ENCODE measurements at regions not wholly inside any gene's neighbourhood (a gene's known extent, or its start where the extent isn't known, plus 50 kb on each side); places are given as distances from the start of the nearest gene placed in this dataset.

GRCh38 chr6:71028877-71029252, 72.0 kb upstream of the B3GAT2 start:
- no peaks in the 10 kb centered on the region for H3K4me1 ChIP-seq
- H3K36me3 ChIP-seq, result no peaks in the 10 kb centered on the region
- H3K27ac ChIP-seq, result no peak overlapping the region
- H3K27me3 ChIP-seq, result no peaks in the 10 kb centered on the region
- DNase-seq (no peak), ATAC-seq (no peak)
- no peak overlapping the region for H3K4me3 ChIP-seq
- in situ Hi-C loops (cut with MboI; ENCODE audit: low sequenced_read_pairs in 4 of 4) (no loop called here), intact Hi-C loops (cut with DNase I; ENCODE audit: low total_unique reads) (no loop called here)
- no peaks in the 10 kb centered on the region for H3K9me3 ChIP-seq
- TF ChIP-seq CTCF (IDR thresholded peaks at IDR 0.05 in 4 of 5, conservative IDR thresholded peaks at IDR 0.05 in 1 of 5) (no peak), POLR2A (IDR thresholded peaks at IDR 0.05) (no peak)

- intact Hi-C loops (cut with DNase I; ENCODE audit: low total_unique reads), result no loop called here
- no peak for DNase-seq
Observed at GRCh38 chr6:71029555-71029954, 72.7 kb upstream of the B3GAT2 start.

GRCh38 chr6:71031912-71032311, 75.1 kb upstream of the B3GAT2 start:
- intact Hi-C loops (cut with DNase I; ENCODE audit: low total_unique reads) (no loop called here), in situ Hi-C loops (cut with MboI; ENCODE audit: low sequenced_read_pairs in 4 of 4) (no loop called here)
- no peak overlapping the region for H3K4me3 ChIP-seq
- no peak overlapping the region for H3K27ac ChIP-seq
- no peaks in the 10 kb centered on the region for H3K27me3 ChIP-seq
- no peaks in the 10 kb centered on the region for H3K36me3 ChIP-seq
- no peaks in the 10 kb centered on the region for H3K4me1 ChIP-seq
- TF ChIP-seq CTCF (IDR thresholded peaks at IDR 0.05 in 4 of 5, conservative IDR thresholded peaks at IDR 0.05 in 1 of 5) (no peak), POLR2A (IDR thresholded peaks at IDR 0.05) (no peak)
- H3K9me3 ChIP-seq, result no peaks in the 10 kb centered on the region
- no peak for DNase-seq
- ATAC-seq, result no peak

More at GRCh38 chr6:71029555-71029954, 72.7 kb upstream of the B3GAT2 start:
- Histone ChIP-seq H3K36me3 (no peaks in the 10 kb centered on the region), H3K27me3 (no peaks in the 10 kb centered on the region), H3K4me1 (no peaks in the 10 kb centered on the region), H3K4me3 (no peak overlapping the region), H3K9me3 (no peaks in the 10 kb centered on the region), H3K27ac (no peak overlapping the region)
- ATAC-seq, result no peak
- TF ChIP-seq CTCF (IDR thresholded peaks at IDR 0.05 in 4 of 5, conservative IDR thresholded peaks at IDR 0.05 in 1 of 5) (no peak), POLR2A (IDR thresholded peaks at IDR 0.05) (no peak)
- in situ Hi-C loops (cut with MboI; ENCODE audit: low sequenced_read_pairs in 4 of 4), result no loop called here

GRCh38 chr6:71033171-71033570, 76.3 kb upstream of the B3GAT2 start:
- ATAC-seq, result no peak
- H3K4me3 ChIP-seq, result no peak overlapping the region
- no peak for DNase-seq
- in situ Hi-C loops (cut with MboI; ENCODE audit: low sequenced_read_pairs in 4 of 4) (no loop called here), intact Hi-C loops (cut with DNase I; ENCODE audit: low total_unique reads) (no loop called here)
- no peaks in the 10 kb centered on the region for H3K4me1 ChIP-seq
- H3K27ac ChIP-seq, result no peak overlapping the region
- TF ChIP-seq POLR2A (IDR thresholded peaks at IDR 0.05) (no peak), CTCF (IDR thresholded peaks at IDR 0.05 in 4 of 5, conservative IDR thresholded peaks at IDR 0.05 in 1 of 5) (no peak)
- H3K27me3 ChIP-seq, result no peaks in the 10 kb centered on the region
- H3K36me3 ChIP-seq, result no peaks in the 10 kb centered on the region
- no peaks in the 10 kb centered on the region for H3K9me3 ChIP-seq

- ATAC-seq (no peak), DNase-seq (no peak)
- intact Hi-C loops (cut with DNase I; ENCODE audit: low total_unique reads) (no loop called here), in situ Hi-C loops (cut with MboI; ENCODE audit: low sequenced_read_pairs in 4 of 4) (no loop called here)
- Histone ChIP-seq H3K27me3 (no peaks in the 10 kb centered on the region), H3K9me3 (no peaks in the 10 kb centered on the region), H3K4me1 (no peaks in the 10 kb centered on the region), H3K27ac (no peak overlapping the region), H3K4me3 (no peak overlapping the region), H3K36me3 (no peaks in the 10 kb centered on the region)
- TF ChIP-seq CTCF (IDR thresholded peaks at IDR 0.05 in 4 of 5, conservative IDR thresholded peaks at IDR 0.05 in 1 of 5), result no peak
- no peak for TF ChIP-seq POLR2A (IDR thresholded peaks at IDR 0.05)
Observed at GRCh38 chr6:71033890-71034289, 77.0 kb upstream of the B3GAT2 start.
